ENCODE measurements at regions not wholly inside any gene's neighbourhood (a gene's known extent, or its start where the extent isn't known, plus 50 kb on each side); places are given as distances from the start of the nearest gene placed in this dataset.
"Not testable (repeated sequence)": the region's sequence is repeated elsewhere in the genome, so short reads cannot be mapped to it uniquely, and the experiment has no call there.

- DNase-seq (ENCODE audit: low read depth in 2 of 2), result no peak
These were observed 338.0 kb upstream of the KIAA1217 start for GRCh38 chr10:23870651-23871610.

- DNase-seq (ENCODE audit: low read depth in 2 of 2), result no peak
These were observed 336.6 kb upstream of the KIAA1217 start for GRCh38 chr10:23872290-23872689.

- DNase-seq (ENCODE audit: low read depth in 2 of 2), result no peak
These were observed 331.1 kb upstream of the KIAA1217 start for GRCh38 chr10:23877791-23878320.

GRCh38 chr10:23884670-23885069 is 324.3 kb upstream of the KIAA1217 start:
- no peak for DNase-seq (ENCODE audit: low read depth in 2 of 2)

- DNase-seq (ENCODE audit: low read depth in 2 of 2), result no peak
These were observed 323.1 kb upstream of the KIAA1217 start for GRCh38 chr10:23885853-23886252.

- peak in 1 of 2 donors; percentile 17 for DNase-seq (ENCODE audit: low read depth in 2 of 2)
These were observed 322.6 kb upstream of the KIAA1217 start for GRCh38 chr10:23886355-23886754.

- no peak for DNase-seq (ENCODE audit: low read depth in 2 of 2)
These were observed 317.6 kb upstream of the KIAA1217 start for GRCh38 chr10:23891301-23891700.

GRCh38 chr10:23892296-23892695 is 316.6 kb upstream of the KIAA1217 start:
- no peak for DNase-seq (ENCODE audit: low read depth in 2 of 2)

- no peak for DNase-seq (ENCODE audit: low read depth in 2 of 2)
These were observed 311.7 kb upstream of the KIAA1217 start for GRCh38 chr10:23897267-23897666.

GRCh38 chr10:23897861-23898260 is 311.1 kb upstream of the KIAA1217 start:
- DNase-seq (ENCODE audit: low read depth in 2 of 2), result no peak

- DNase-seq (ENCODE audit: low read depth in 2 of 2), result no peak
These were observed 309.8 kb upstream of the KIAA1217 start for GRCh38 chr10:23899166-23899565.

GRCh38 chr10:23910291-23910690 is 298.6 kb upstream of the KIAA1217 start:
- no peak for DNase-seq (ENCODE audit: low read depth in 2 of 2)

- DNase-seq (ENCODE audit: low read depth in 2 of 2), result no peak
These were observed 296.0 kb upstream of the KIAA1217 start for GRCh38 chr10:23912884-23913404.

GRCh38 chr10:23914641-23915040 is 294.3 kb upstream of the KIAA1217 start:
- peak in 1 of 2 donors; percentile 14 for DNase-seq (ENCODE audit: low read depth in 2 of 2)

- DNase-seq (ENCODE audit: low read depth in 2 of 2), result peak in 1 of 2 donors; percentile 65
These were observed 291.6 kb upstream of the KIAA1217 start for GRCh38 chr10:23917251-23917840.

- DNase-seq (ENCODE audit: low read depth in 2 of 2), result peak in 1 of 2 donors; percentile 83
These were observed 290.7 kb upstream of the KIAA1217 start for GRCh38 chr10:23918090-23918723.

GRCh38 chr10:23918839-23919238 is 290.1 kb upstream of the KIAA1217 start:
- peak in 1 of 2 donors; percentile 71 for DNase-seq (ENCODE audit: low read depth in 2 of 2)

- no peak for DNase-seq (ENCODE audit: low read depth in 2 of 2)
These were observed 281.2 kb upstream of the KIAA1217 start for GRCh38 chr10:23927576-23928325.

- DNase-seq (ENCODE audit: low read depth in 2 of 2), result not testable (repeated sequence)
These were observed 274.9 kb upstream of the KIAA1217 start for GRCh38 chr10:23934023-23934422.

- no peak for DNase-seq (ENCODE audit: low read depth in 2 of 2)
These were observed 263.1 kb upstream of the KIAA1217 start for GRCh38 chr10:23945845-23946244.

- no peak for DNase-seq (ENCODE audit: low read depth in 2 of 2)
These were observed 257.1 kb upstream of the KIAA1217 start for GRCh38 chr10:23951841-23952240.
